Smooth muscle cell (in vitro differentiated cells): ENCODE measurements at regions not wholly inside any gene's neighbourhood (a gene's known extent, or its start where the extent isn't known, plus 50 kb on each side); places are given as distances from the start of the nearest gene placed in this dataset.

Experiments
- DNase-seq: peaks from one replicate; lab custom pipeline; 2025; ENCODE audit not compliant: unreplicated experiment; lab: John Stamatoyannopoulos, UW
- H2AFZ ChIP-seq: fragments of 200-600 bp; sonication (generic); 2 replicates; pipeline ENCODE4 v1.6.0; 2016; ENCODE audit warnings: antibody characterized with exemption, low read depth, mild to moderate bottlenecking
- H3F3A ChIP-seq: fragments of 200-600 bp; sonication (generic); 2 replicates; pipeline ENCODE4 v1.6.0; 2017; ENCODE audit warnings: antibody characterized with exemption, low read depth
- H3K27ac ChIP-seq: fragments of 200-600 bp; sonication (generic); 2 replicates; pipeline ENCODE4 v1.5.1; 2016; ENCODE audit warnings: low read depth, mild to moderate bottlenecking
- H3K27me3 ChIP-seq: fragments of 200-600 bp; sonication (generic); 2 replicates; pipeline ENCODE4 v1.6.1; 2016; ENCODE audit warnings: low read depth, mild to moderate bottlenecking
- H3K36me3 ChIP-seq: fragments of 200-600 bp; sonication (generic); 2 replicates; pipeline ENCODE4 v1.5.1; 2016; ENCODE audit warnings: low read depth
- H3K4me1 ChIP-seq: fragments of 200-600 bp; sonication (generic); 2 replicates; pipeline ENCODE4 v1.5.1; 2016; ENCODE audit warnings: low read depth
- H3K4me2 ChIP-seq: fragments of 200-600 bp; sonication (generic); 2 replicates; pipeline ENCODE4 v1.6.0; 2016; ENCODE audit warnings: mild to moderate bottlenecking
- H3K4me3 ChIP-seq: fragments of 200-600 bp; sonication (generic); 2 replicates; pipeline ENCODE4 v1.5.1; 2016; ENCODE audit warnings: mild to moderate bottlenecking
- H3K79me2 ChIP-seq: fragments of 200-600 bp; sonication (generic); 2 replicates; pipeline ENCODE4 v1.6.0; 2016; ENCODE audit warnings: low read depth, mild to moderate bottlenecking
- H3K9ac ChIP-seq: fragments of 200-600 bp; sonication (generic); 2 replicates; pipeline ENCODE4 v1.6.0; 2016; ENCODE audit warnings: low read depth
- H3K9me3 ChIP-seq: fragments of 200-600 bp; sonication (generic); replicated peaks from 2 replicates; pipeline ENCODE4 v1.5.1; 2016; ENCODE audit warnings: low read depth
- H4K20me1 ChIP-seq: fragments of 200-600 bp; sonication (generic); 2 replicates; pipeline ENCODE4 v1.6.0; 2016; ENCODE audit warnings: low read depth
- CTCF ChIP-seq: fragments of 200-600 bp; sonication (generic); IDR thresholded peaks from 2 replicates; pipeline ENCODE4 v1.5.1; 2017; ENCODE audit warnings: borderline replicate concordance, mild to moderate bottlenecking, antibody characterized with exemption; ENCODE audit not compliant: insufficient read depth, poor library complexity, severe bottlenecking
- WGBS: methylation state at CpG from one replicate; pipeline ENCODE4 v1.1.7; 2016; ENCODE audit warnings: low lambda C conversion rate; 5-methylcytosine and 5-hydroxymethylcytosine counted together

- Histone ChIP-seq H2AFZ (no peak overlapping the region), H3K79me2 (no peaks in the 10 kb centered on the region), H3K4me3 (no peak overlapping the region), H3K4me1 (no peaks in the 10 kb centered on the region), H3K27ac (no peak overlapping the region), H4K20me1 (no peaks in the 10 kb centered on the region), H3K4me2 (no peak overlapping the region), H3F3A (no peaks in the 10 kb centered on the region), H3K36me3 (no peaks in the 10 kb centered on the region), H3K27me3 (no peaks in the 10 kb centered on the region), H3K9ac (no peak overlapping the region), H3K9me3 (no peaks in the 10 kb centered on the region)
- no peak for TF ChIP-seq CTCF
- DNase-seq: no peak
Observed at GRCh38 chr1:164086832-164087231, 472.2 kb upstream of the PBX1 start.

- no peak for DNase-seq
- WGBS: 82% methylated on average over 6 of the region's 6 CpGs
- Histone ChIP-seq H3K79me2 (no peaks in the 10 kb centered on the region), H3K9me3 (no peaks in the 10 kb centered on the region), H2AFZ (no peak overlapping the region), H3K4me1 (no peaks in the 10 kb centered on the region), H3K36me3 (no peaks in the 10 kb centered on the region), H4K20me1 (no peaks in the 10 kb centered on the region), H3F3A (no peaks in the 10 kb centered on the region), H3K9ac (no peak overlapping the region), H3K4me2 (no peak overlapping the region), H3K27ac (no peak overlapping the region), H3K27me3 (no peaks in the 10 kb centered on the region), H3K4me3 (no peak overlapping the region)
- TF ChIP-seq CTCF: no peak
Observed at GRCh38 chr1:164087906-164088453, 471.0 kb upstream of the PBX1 start.

- TF ChIP-seq CTCF: peak; percentile 15
- Histone ChIP-seq H3K4me3 (no peak overlapping the region), H3K9me3 (no peaks in the 10 kb centered on the region), H4K20me1 (no peaks in the 10 kb centered on the region), H3F3A (no peaks in the 10 kb centered on the region), H2AFZ (no peak overlapping the region), H3K4me2 (no peak overlapping the region), H3K27ac (no peak overlapping the region), H3K4me1 (no peaks in the 10 kb centered on the region), H3K27me3 (no peaks in the 10 kb centered on the region), H3K79me2 (no peaks in the 10 kb centered on the region), H3K9ac (no peak overlapping the region), H3K36me3 (no peaks in the 10 kb centered on the region)
- 84% methylated on average over 4 of the region's 4 CpGs for WGBS
- no peak for DNase-seq
Observed at GRCh38 chr1:164092603-164093353, 466.2 kb upstream of the PBX1 start.

DNA sequence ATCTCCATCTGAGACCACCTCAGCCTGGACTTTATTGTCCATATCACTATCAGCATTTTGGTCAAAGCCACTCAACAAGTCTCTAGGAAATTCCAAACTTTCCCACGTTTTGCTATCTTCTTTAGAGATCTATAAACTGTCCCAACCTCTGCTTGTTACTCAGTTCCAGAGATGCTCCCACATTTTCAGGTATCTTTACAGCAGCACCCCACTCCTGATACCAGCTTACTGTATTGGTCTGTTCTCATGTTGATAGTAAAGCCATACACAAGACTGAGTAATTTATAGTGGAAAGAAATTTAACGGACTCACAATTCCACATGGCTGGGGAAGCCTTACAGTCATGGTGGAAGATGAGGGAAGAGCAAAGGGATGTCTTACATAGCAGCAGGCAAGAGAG is 465.4 kb upstream of the PBX1 start:
- Histone ChIP-seq H3K4me1 (no peaks in the 10 kb centered on the region), H3K4me3 (no peak overlapping the region), H3K27me3 (no peaks in the 10 kb centered on the region), H3F3A (no peaks in the 10 kb centered on the region), H2AFZ (no peak overlapping the region), H3K4me2 (no peak overlapping the region), H3K27ac (no peak overlapping the region), H3K9me3 (no peaks in the 10 kb centered on the region), H3K9ac (no peak overlapping the region), H3K79me2 (no peaks in the 10 kb centered on the region), H4K20me1 (no peaks in the 10 kb centered on the region), H3K36me3 (no peaks in the 10 kb centered on the region)
- WGBS: 89% methylated on average over 2 of the region's 2 CpGs
- no peak for TF ChIP-seq CTCF
- no peak for DNase-seq
